ENCODE measurements at regions not wholly inside any gene's neighbourhood (a gene's known extent, or its start where the extent isn't known, plus 50 kb on each side); places are given as distances from the start of the nearest gene placed in this dataset.
A peak's percentile ranks its signal among the peaks of the same experiment; 100 is the strongest.
"Not testable (repeated sequence)": the region's sequence is repeated elsewhere in the genome, so short reads cannot be mapped to it uniquely, and the experiment has no call there.

DNA sequence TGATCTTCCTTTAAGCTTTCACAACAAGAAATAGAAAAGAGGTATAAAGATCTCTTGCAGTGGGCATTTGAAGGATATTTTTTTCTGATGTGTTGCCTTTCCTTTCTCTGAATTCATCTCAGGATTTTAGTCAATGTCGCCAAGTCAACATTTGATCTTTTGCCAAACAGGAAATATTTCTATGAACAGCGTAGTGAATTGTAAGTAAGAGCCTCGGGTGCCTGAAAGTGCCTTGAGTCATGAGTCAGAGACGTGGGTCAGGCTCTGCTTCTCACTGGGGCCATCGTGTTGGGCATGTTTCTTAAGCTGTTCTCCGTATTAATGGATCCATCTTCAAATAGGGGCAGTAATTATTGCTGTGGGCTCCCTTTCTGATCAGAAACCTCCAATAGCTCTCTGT is 471.4 kb upstream of the AMELY start:
- no peak for DNase-seq

DNA sequence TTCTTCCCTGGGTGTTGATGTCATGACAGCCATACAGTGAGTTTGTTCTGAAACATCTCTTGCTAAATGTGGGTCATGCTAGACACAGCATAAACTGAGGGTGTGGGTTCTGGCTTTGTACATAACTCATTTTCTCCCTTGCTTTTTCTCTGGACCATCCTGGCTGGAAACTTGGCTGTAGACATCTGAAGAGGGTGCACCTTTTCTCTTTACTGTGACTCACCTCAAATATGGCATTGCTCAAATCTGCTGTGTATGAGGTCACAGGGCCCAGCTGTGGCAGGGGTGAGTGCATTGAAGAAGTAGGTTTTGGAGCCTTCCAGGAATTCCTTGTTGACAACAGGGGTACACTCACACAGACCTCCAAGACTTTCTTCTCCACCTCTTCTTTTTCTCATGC is 465.5 kb upstream of the AMELY start:
- DNase-seq = no peak

DNA sequence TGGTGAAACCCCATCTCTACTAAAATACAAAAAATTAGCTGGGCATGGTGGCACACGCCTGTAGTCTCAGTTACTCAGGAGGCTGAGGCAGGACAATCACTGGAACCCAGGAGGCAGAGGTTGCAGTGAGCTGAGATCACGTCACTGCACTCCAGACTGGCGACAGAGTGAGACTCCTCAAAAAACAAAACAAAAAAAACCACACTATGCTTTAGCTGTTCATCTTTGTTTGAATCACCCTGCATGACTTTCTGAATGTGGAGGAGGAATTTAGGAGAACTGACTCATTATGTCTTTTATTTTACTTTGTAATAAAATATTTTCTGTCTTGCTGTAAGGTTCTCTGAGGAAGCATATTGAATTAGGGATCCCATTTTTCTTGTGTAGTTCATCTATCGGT is 462.9 kb upstream of the AMELY start:
- not testable (repeated sequence) for DNase-seq

DNA sequence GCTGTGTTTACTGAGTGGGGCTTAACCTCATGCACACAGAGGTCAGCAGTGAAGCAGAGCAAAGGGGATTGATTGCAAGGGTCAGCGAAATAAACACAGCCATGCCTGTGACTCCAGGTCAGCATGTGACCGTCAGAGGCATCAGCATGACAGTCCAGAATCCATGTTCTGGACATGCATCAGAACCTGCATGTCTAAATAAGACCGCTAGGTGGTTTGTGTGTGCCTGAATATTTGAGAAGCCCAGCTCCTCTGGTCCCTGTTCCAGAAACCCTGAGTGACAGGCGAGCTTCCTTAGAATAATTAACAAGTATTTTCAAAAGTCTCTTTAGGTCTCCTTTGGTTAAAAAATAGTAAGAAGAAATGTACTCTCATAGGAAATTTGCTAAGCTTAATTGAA is 460.4 kb upstream of the AMELY start:
- not testable (repeated sequence) for DNase-seq

DNA sequence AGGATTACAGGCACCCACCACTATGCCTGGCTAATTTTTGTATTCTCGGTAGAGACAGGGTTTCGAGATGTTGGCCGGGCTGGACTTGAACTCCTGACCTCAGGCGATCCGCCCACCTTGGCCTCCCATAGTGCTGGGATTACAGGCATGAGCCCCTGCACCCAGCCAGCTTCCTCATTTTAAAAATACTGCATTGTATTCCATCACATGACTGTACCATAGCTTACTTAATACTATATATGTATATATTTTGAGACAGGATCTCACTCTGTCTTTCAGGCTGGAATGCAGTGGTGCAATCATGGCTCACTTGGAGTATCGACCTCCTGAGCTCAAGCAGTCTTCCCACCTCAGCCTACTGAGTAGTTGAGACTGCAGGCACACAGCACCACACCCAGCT is 459.5 kb upstream of the AMELY start:
- DNase-seq = not testable (repeated sequence)

DNA sequence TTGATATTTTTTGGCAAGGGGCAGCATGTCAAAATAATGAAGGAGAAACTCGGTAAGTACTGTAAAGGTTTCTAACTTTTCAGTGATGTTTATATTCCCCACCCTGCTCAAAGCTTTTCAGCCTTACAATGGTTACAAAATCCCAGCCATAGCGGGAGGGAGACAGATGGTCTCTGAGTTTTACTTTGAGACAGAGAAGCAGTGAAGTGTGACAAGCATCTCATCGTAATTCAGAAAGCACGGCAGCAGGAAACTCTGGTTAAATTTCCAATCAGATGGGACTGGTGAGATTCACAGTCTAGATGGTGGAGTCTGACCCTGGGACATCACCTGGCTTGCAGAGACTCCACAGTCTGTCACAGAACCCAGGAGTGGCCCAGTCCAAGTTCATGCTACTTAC is 448.0 kb upstream of the AMELY start:
- no peak for DNase-seq

DNA sequence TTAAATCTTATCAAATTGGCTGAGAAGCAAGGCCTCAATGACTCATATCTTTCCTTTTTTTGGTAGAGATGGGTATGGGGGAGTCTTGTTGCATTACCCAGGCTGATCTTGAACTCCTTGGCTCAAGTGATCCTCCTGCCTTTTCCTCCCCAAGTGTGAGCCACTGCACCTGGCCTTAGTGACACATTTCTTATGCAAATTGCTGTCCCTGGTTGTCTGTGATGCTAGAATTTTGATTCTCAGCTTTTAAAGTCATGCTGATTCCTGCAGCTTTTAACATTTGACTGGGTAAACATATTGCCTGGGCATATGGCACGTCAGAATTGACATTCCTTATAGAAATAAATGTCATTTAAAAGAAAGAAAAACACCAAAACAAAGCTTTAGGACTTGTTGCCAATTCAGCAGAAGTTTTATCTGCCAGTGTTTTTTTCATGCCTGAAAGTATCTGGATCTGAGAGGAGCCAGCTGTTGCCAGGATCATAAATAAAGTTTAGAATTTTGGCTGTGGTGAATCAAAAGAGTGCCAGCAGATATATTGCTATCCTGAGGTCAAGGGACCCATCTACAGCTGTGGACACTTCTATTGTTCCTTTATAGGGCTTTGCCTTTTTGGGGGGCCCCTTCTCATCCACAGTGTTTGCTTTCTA is 446.7 kb upstream of the AMELY start:
- DNase-seq = no peak

DNA sequence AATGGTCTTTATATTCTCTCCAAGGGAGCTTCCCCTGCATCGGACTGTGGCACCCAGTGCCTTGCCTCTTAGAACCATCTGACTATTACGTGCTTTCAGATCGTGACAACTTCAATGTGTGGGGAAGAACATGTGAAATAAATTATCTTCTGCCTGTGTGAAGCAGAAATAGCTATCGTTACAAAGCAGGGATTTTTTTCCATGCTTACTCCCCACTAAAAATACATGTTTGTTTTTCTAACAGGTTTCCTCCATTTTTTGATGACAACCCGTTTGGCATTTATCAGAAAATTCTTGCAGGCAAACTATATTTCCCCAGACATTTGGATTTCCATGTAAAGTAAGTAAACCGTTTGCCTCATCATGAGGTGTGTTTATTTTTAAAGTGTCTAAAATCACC is 444.3 kb upstream of the AMELY start:
- not testable (repeated sequence) for DNase-seq

DNA sequence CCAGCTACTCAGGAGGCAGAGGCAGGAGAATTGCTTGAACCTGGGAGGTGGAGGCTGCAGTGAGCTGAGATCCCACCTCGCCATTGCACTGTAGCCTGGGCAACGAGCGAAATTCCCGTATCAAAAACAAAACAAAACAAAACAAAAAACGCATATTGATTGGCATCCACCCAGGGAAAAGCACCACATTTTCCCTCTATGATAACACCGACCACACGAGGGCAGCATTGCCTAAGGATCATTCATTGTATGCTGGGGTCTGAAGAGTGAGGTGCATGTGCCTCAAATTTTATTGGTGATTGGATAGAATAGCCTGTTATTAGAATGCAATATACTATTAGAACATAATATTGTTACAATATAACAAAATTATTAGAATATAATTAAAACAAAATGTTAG is 433.1 kb upstream of the AMELY start:
- peak; percentile 56 for DNase-seq

DNA sequence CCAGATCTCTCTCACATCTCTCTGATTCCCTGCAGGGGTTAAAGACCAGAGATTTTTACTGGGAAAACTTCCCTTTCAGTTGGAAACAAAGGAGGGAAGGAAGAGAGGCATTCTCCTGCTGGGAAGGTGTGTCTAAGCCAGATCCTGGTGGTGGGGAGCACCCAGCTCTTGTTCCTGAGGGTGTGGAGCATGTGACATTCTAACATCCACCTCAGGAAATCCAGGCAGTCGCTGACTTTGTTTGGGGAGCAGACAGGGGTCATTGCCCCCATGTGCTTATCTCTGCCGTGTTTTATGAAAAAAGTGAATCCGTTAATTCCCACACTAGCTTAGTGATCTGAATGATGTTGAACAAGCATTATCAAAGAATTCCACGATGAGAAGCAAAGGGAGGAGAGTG is 431.7 kb upstream of the AMELY start:
- DNase-seq = no peak

DNA sequence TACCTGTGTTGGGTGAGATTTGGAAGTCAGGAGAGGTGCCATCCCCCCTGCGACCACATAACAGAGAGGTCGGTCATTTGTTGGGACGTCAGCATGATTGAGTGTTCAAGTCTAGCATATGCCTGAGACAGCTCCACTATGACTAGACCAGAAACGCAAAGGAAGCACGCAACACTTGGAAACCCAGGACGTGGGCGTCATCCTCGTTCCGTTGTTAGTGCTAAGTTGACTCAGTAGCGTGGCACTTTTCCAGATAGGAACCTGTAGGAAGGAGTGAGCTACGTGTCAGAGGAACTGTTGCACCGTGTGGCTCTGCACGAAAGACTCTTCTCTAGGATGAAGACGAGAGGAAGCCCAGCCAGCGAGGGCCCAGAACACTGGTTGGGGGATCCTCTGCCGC is 431.2 kb upstream of the AMELY start:
- DNase-seq = peak; percentile 11

DNA sequence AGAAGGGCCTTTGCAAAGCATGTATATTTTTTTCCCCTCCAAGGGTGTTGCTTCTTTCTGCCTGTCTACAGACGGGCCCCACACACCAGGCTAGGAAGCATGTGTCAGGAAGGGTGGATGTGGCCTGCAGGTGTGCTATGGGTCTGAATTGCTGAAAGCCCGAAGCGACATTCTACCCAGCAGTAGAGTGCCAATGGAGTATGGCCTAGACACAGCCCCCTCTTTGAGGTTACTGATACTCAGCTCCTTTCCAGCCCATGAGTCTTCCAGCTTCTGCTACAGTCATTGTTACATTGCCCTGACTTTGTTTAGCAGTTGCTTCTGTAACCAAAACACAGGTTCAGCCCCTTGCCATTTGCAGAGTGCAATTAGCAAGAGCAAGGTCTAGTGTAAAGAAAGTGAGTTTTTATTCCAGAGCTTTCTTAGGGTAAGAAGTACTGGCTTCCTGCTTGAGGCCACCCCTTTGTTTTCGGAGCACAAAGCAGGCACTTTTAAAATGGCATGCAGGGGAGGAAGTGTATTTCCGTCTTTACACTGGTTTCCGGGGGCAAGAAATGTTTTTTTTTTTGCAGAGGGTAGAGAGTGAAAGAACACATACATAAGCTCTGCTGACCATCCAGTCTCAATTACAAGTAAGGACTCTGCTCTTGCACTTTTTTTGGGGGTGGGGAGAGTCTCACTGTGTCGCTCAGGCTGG is 428.0 kb upstream of the AMELY start:
- no peak for DNase-seq

DNA sequence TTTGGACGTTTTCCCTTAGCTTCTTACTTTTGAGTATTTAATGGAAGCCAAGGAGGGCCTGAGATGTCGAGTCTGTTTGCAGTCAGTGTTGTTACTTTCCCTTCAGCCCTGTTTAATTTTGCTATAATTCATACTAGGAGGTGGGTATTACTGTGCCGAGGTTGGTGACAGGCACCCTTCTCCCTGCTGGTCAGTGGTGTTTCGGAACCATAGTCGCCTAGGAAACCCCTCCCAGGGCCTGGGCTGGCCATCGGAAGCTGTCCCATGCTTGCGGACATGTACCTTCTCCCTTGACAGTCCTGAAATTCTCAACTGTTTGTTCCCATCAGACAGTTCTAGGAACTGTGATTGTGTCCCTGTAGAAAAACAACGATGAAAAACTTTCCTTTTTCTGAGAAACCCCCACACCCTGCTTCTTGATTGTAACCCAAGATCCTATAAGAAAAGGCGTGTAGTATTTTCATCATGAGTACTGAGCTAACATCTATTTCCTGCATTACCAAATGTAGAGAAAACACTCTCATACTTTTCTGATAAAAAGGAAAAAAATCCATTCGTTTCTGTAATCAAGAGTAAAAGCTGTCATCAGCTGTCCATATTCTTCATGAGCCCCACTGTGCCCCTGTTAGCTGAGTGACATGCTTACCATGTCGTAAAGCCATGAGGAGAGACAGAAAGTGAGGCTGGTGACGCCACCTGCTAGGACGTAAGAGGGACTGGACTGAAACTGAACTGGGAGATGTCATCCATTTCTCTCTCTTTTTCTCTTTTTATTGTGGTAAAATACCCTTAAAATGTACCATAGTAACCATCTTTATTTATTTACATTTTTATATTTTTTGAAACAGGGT is 424.7 kb upstream of the AMELY start:
- no peak for DNase-seq

DNA sequence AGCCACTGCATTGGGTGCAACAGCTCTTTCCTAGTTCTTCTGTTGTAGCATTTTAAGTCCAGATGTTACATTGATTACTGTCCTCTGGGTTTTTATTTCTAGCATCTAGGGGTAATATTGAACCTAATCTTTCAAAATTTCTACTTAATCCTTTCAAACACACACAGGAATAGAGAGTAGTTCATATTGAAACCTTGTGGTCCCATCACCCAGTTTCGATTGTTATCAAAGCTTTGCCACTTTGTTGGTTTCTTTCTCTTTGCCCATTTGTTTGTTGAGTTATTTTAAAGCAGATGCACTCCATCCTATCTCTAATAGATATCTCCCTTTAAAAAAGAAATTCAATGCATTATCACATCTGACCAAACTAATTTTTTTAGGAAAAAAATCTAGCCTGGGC is 422.9 kb upstream of the AMELY start:
- no peak for DNase-seq

DNA sequence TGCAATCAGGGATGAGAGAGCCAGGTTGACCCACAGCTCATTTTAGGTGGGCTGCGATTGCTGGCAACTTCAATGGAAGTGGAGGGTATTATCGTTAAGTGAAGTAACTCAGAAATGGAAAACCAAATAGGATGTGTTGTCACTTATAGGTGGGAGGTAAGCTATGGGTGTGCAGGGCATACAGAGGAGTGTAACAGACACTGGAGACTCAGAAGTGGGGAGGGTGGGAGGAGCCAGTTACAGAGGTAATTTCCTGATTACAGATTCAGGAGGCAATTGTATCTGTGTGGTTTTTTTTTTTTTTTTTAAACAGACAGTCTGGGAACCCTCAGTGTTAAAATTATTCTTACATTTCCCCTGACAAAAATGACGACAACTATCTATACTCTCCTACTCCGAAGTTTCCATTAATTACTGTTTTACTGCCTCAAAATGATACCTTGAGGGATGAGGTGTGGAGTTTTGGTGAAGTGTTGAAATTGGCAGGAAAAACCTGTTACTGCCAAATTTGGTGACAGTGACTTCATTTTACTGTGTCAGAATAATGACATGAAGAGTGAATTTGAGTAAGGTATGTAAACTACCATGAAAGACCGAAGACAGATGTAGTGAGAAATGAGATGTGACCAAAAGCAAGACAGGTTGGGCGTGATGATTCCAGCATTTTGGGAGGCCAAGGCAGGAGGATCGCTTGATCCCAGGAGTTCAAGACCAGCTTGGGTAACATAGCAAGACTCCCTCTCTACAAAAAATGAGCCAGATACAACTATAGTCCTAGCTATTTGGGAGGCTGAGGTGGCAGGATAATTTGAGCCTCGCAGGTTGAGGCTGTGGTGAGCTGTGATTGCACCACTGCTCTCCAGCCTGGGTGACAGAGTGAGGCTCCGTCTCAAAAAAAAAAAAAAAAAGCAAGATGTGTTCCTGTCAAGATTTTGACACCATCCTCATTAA is 415.0 kb upstream of the AMELY start:
- peak; percentile 53 for DNase-seq

DNA sequence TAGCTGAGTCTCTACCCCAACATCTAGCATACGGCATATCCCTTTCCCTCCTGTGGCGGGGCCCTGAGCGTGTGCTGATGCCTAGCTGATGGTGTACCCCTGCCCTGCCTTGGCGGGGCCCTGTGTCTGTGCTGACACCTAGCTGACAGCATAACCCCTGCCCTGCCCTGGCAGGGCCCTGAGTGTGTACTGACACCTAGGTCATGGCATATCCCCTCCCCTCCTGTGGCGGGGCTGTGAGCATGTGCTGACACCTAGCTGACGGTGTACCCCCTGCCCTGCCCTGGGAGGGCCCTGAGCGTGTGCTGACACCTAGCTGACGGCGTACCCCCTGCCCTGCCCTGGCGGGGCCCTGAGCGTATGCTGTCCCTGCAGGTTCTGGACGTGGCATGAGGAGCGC is 414.0 kb upstream of the AMELY start:
- no peak for DNase-seq

DNA sequence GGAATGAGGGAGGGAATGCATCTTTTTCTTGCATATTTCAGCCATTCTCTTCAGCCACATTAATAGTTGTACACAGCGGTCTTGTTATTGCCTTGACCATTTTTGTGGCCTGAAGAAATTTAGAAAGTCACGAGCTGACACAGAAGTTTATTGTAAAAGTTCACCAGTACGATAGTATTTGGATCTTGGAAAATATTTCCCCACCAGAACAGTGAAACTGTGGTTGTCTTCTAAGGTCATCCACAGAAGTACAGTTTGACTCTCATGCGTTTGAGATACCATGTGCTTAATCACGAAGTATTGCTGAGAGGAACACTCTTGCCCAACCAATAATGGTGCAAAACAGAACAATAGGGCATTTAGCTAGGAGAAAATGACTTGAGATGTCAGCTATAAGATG is 409.2 kb upstream of the AMELY start:
- no peak for DNase-seq

DNA sequence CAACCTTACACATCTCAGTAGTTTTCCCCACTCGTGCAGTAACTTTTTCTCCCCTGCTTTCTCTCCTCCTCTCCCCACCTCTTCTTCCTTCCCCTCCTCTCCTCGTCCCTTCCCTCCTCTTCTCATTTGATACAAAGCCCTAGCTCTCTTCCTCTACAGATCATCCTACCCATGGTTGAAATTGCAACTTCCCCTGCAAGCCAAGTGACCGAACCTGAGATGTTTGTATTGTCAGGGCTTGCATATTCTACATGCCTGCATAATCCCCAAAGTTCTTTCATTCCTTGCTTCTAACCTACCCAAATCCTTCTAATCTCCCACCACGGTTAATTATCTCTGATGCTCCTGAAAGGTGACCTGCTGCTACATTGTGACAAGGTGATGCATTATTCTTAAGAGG is 408.6 kb upstream of the AMELY start:
- not testable (repeated sequence) for DNase-seq

DNA sequence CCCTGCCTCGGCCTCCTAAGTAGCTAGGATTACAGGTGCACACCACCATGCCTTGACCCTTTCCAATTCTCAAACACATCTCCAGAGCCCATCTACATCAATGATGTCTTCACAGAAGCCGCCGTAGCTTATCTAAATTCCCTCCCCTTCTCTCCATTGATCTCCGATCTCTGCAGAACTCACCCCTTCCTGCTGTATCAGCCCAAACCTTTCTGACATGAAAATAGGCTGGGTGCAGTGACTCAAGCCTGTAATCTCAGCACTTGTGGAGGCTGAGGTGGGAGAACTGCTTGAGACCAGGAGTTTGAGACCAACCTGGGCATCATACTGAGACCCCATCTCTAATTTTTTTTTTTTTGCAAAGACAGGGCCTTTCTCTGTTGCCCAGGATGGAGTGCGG is 406.6 kb upstream of the AMELY start:
- no peak for DNase-seq

DNA sequence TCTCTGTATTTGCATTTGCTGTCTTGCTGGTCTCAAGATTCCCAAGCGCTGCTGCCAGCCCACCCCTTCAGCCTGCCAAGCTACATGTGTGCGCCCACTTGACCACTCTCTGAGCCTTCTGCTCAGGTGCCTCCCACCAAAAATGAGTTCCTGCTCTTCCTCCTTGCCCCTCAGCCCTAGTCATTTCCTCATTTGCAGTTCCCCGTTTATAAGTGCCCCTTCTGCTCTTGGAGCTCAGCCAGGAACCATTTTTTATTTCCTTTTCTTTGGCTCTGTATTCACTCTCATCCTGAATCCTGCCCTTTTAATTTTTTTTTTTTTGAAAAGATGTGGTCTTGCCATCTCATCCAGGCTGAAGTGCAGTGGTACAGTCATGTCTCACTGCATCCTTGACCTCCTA is 406.0 kb upstream of the AMELY start:
- DNase-seq = no peak

DNA sequence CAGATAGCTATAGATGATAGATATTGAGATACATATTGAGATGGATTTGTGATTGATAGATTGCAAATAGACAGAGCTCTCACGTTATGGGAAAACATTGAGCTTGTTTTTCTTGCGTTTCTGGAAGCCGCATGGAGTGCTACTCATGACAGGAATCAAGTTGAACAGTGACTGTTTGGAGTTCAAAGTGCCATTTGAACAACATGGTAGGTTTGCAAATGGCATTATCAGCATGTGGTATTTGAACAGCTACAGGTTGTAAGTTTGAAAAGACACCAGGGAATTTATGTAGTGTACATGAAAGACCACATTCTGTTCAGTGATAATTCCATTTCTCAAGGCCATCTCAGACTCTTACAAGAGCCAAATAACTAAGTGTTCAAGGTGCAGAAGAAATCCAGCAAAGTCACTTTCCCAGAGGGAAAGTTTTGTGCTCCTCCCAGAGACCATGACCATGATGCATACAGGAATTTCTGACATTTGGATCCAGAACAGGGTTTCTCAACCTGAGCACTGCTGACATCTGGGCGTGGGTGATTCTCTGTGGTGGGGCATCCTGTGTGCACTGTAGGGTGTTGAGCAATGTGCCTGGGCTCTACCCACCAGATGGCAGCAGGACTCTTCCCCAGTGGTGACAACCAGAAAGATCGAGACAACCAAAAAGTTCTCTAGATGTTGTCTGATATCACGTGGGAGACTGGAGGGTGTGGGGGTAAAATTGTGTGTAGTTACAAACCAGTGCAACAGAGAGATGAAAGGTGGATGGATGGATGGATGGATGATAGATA is 399.1 kb upstream of the AMELY start:
- DNase-seq = peak; percentile 67

DNA sequence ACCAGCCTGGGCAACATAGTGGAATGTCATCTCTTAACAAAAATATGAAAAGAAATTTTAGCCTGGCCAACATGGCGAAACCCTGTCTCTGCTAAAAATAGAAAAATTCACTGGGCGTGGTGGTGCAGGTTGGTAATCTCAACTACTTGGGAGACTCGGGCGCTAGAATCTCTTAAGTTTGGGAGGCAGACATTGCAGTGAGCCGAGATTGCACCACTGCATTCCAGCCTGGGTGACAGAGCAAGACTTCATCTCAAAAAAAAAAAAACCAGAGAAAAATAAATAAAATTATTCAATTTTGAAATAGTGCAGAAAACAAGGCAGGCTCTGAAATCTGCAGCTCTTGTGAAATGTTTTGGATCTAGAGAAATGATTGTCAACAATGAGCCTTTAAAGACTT is 397.3 kb upstream of the AMELY start:
- no peak for DNase-seq

Data from activated CD4-positive, alpha-beta T cell treated with anti-CD3 and anti-CD28 coated beads, Interleukin-2, amount 50 U/mL, for 1 hour (primary cell).